Pancreas (tissue), 10 donors: ENCODE measurements at regions not wholly inside any gene's neighbourhood (a gene's known extent, or its start where the extent isn't known, plus 50 kb on each side); places are given as distances from the start of the nearest gene placed in this dataset.

Experiments
- ATAC-seq, 4 donors: fragments of 200-7000 bp; cut with Tn5 transposase; one replicate each; pipeline versions ENCODE4 v1.8.0 to v1.9.1; 2020; ENCODE audit warnings: mild to moderate bottlenecking in 4 of 4, moderate library complexity in 4 of 4
- DNase-seq, 6 donors: peaks; one replicate each; pipeline ENCODE4 v3.0.0-alpha.2; 2020
- FAIRE-seq: peaks from 2 replicates; lab custom pipeline; 2012; peaks lifted over from hg19 to GRCh38; lab: Jason Lieb, UNC
- H3K27ac ChIP-seq, 4 donors: fragments of 200-600 bp; sonication (generic); 1 replicate in 3 of 4; 2 replicates in 1 of 4; pipeline versions ENCODE4 v1.5.0 to v1.8.0; 2020
- H3K27me3 ChIP-seq, 4 donors: fragments of 200-600 bp; one replicate each; pipeline ENCODE4 v1.8.0; 2021
- H3K36me3 ChIP-seq, 3 donors: fragments of 200-600 bp; sonication (generic) in 1 of 3; one replicate each; pipeline versions ENCODE4 v1.5.0 to v1.8.0; 2020 to 2021
- H3K4me1 ChIP-seq, 3 donors: fragments of 200-600 bp; one replicate each; pipeline ENCODE4 v1.8.0; 2021
- H3K4me3 ChIP-seq, 4 donors: fragments of 200-600 bp; sonication (generic) in 2 of 4; one replicate each; pipeline versions ENCODE4 v1.5.0 to v1.8.0; 2020 to 2021
- H3K9me3 ChIP-seq, 4 donors: fragments of 200-600 bp; one replicate each; pipeline ENCODE4 v1.8.0; 2021
- WGBS, 2 donors: extraction: QIAGEN DNeasy Blood & Tissue Kit; methylation state at CpG; one replicate each; pipeline ENCODE4 v1.1.7; 2013; 5-methylcytosine and 5-hydroxymethylcytosine counted together
- intact Hi-C, 3 donors: fragments of 100-400 bp; cut with DNase I; formaldehyde crosslinking; loops; one replicate each; pipeline versions ENCODE4 v1.11.1 to v1.14.2; 2022
- TF ChIP-seq, protein P1 (sequence below), 4 donors: fragments of 200-600 bp; sonication (generic) in 3 of 4; IDR thresholded peaks; one replicate each; pipeline versions ENCODE4 v1.5.0 to v1.8.0; 2021; ENCODE audit warnings: antibody characterized with exemption in 4 of 4
- donor health status: healthy with polysubstance abuse.
- donor health status: DM: no; HTN: no; CAD: no; lungs with moderate emphysema.
- donor health status: DM: no; HTN: no; CAD: no.
- donor health status: control.
- donor health status: control.
- donor health status: Bipolar disorder and iron deficiency.
- donor health status: DM: yes; HTN: yes; CAD: no.
- donor health status: DM: no; HTN: no; CAD: no.
- donor health status: DM: no; HTN: no; CAD: no.
- donor health status: DM: yes; HTN: yes; CAD: no.

- TF ChIP-seq, protein P1, sequence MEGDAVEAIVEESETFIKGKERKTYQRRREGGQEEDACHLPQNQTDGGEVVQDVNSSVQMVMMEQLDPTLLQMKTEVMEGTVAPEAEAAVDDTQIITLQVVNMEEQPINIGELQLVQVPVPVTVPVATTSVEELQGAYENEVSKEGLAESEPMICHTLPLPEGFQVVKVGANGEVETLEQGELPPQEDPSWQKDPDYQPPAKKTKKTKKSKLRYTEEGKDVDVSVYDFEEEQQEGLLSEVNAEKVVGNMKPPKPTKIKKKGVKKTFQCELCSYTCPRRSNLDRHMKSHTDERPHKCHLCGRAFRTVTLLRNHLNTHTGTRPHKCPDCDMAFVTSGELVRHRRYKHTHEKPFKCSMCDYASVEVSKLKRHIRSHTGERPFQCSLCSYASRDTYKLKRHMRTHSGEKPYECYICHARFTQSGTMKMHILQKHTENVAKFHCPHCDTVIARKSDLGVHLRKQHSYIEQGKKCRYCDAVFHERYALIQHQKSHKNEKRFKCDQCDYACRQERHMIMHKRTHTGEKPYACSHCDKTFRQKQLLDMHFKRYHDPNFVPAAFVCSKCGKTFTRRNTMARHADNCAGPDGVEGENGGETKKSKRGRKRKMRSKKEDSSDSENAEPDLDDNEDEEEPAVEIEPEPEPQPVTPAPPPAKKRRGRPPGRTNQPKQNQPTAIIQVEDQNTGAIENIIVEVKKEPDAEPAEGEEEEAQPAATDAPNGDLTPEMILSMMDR (IDR thresholded peaks at IDR 0.05): no peak
- peak in 3 of 4 donors; percentile 25 to 58 (median 52) for ATAC-seq
- H3K4me3 ChIP-seq: no peak overlapping the region
- H3K27ac ChIP-seq: no peak overlapping the region
- no peaks in the 10 kb centered on the region for H3K27me3 ChIP-seq
- FAIRE-seq: no peak
- H3K4me1 ChIP-seq: no peaks in the 10 kb centered on the region
- 70 to 71% methylated on average over 4 of the region's 4 CpGs for WGBS, 2 donors
- no peaks in the 10 kb centered on the region for H3K9me3 ChIP-seq
- intact Hi-C loops: no loop called here
- H3K36me3 ChIP-seq: no peaks in the 10 kb centered on the region
- DNase-seq: no peak
Observed at GRCh38 chr6:128600397-128600951, 80.1 kb upstream of the PTPRK start.

DNA sequence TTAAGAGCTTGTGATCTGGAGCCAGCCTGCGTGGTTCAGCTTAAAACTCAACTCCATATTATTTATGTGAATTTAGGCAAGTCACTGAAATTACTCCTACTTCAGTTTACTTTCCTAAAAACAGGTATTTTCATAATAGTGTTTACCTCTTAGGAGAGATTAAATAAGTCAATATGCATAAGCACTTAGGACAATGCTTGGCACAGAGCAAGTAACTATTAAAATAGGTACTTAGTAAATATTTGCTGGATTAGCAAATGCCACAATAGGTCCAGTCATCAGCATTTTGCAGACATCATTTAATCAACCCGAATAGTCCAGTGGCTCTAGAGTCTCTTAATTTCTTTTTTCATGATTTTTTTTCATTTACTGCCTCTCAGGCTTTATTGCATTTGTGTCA is 78.6 kb upstream of the PTPRK start:
- Histone ChIP-seq H3K4me3 (no peak overlapping the region), H3K9me3 (no peaks in the 10 kb centered on the region), H3K27ac (no peak overlapping the region), H3K36me3 (no peaks in the 10 kb centered on the region), H3K4me1 (no peaks in the 10 kb centered on the region), H3K27me3 (no peaks in the 10 kb centered on the region)
- TF ChIP-seq, protein P1 (IDR thresholded peaks at IDR 0.05): no peak
- 48 to 49% methylated on average over 2 of the region's 2 CpGs for WGBS, 2 donors
- DNase-seq: no peak
- intact Hi-C loops: no loop called here
- no peak for FAIRE-seq
- ATAC-seq: no peak

- intact Hi-C loops: no loop called here
- FAIRE-seq (no peak), ATAC-seq (no peak), DNase-seq (no peak)
- no peak overlapping the region for H3K4me3 ChIP-seq
- H3K27me3 ChIP-seq: no peaks in the 10 kb centered on the region
- no peak overlapping the region for H3K27ac ChIP-seq
- TF ChIP-seq, protein P1 (IDR thresholded peaks at IDR 0.05): no peak
- 53 to 65% methylated on average over 2 of the region's 2 CpGs for WGBS, 2 donors
- H3K9me3 ChIP-seq: no peaks in the 10 kb centered on the region
- H3K4me1 ChIP-seq: no peaks in the 10 kb centered on the region
- no peaks in the 10 kb centered on the region for H3K36me3 ChIP-seq
Observed at GRCh38 chr6:128598571-128598970, 78.2 kb upstream of the PTPRK start.

DNA sequence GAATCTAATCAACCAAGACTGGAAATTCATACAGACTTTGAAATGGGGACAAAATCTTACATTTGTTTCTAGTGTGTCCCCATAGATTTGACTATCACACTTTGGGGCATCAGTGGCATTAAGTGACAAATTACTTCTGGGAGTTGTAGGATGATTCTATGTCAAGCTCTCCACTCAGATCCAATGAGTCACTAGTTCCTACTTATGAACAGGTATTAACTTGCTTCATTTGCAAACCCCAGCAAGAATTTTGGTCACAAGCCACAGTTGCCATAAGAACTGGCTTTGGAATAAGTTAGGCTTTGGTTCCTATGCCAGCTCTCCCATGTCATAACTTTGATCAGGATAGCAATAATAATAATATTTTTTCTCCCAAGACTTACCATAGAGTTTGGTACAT is 77.6 kb upstream of the PTPRK start:
- Histone ChIP-seq H3K4me1 (no peaks in the 10 kb centered on the region), H3K27me3 (no peaks in the 10 kb centered on the region), H3K4me3 (no peak overlapping the region), H3K36me3 (no peaks in the 10 kb centered on the region), H3K9me3 (no peaks in the 10 kb centered on the region), H3K27ac (no peak overlapping the region)
- intact Hi-C loops: no loop called here
- no peak for FAIRE-seq
- TF ChIP-seq, protein P1 (IDR thresholded peaks at IDR 0.05): no peak
- DNase-seq: no peak
- ATAC-seq: no peak

DNA sequence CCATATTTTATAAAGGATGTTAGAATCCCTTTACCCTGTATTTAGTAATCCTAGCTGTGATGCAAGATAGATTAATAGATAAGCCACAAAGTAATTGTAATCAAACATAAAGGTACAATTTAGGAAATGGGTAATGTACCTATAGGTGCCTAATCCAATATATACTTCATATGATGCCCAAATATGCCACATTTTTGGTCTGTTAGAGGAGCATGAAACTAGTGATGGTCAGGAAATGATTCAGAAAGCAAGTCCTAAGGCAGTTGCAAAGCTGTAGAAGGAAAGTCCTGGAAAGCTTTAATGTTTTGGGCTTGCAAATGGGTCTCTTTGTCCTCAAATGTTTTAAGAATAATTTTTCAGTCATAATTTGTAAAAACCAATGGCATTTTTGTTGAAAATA is 76.6 kb upstream of the PTPRK start:
- no peak overlapping the region for H3K4me3 ChIP-seq
- H3K27ac ChIP-seq: no peak overlapping the region
- H3K4me1 ChIP-seq: no peaks in the 10 kb centered on the region
- DNase-seq (no peak), FAIRE-seq (no peak), ATAC-seq (no peak)
- H3K27me3 ChIP-seq: no peaks in the 10 kb centered on the region
- no peaks in the 10 kb centered on the region for H3K9me3 ChIP-seq
- TF ChIP-seq, protein P1 (IDR thresholded peaks at IDR 0.05): no peak
- intact Hi-C loops: no loop called here
- no peaks in the 10 kb centered on the region for H3K36me3 ChIP-seq
